ENCODE measurements at regions not wholly inside any gene's neighbourhood (a gene's known extent, or its start where the extent isn't known, plus 50 kb on each side); places are given as distances from the start of the nearest gene placed in this dataset.

GRCh38 chr20:11190741-11191140 lies 516.9 kb upstream of the JAG1 start:
- DNase-seq = no peak

DNA sequence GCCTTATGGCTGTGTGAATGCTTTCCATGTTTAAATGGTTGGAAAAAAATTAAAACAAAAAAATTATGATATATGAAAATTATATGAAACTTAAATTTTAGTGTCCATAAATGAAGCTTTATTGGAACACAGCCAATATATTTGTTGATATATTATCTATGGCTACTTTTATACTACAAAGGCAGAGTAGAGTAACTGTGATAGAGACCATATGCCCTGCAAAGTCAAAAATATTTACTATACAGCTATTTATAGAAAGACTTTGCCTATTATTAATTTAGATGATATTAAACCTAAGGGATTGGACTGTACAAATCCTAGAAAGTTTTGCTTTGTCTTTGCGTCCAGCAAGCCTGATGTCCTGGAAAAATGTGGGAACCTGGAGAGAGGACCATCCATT lies 518.3 kb upstream of the JAG1 start:
- no peak for DNase-seq

GRCh38 chr20:11193241-11193640 lies 519.4 kb upstream of the JAG1 start:
- no peak for DNase-seq

GRCh38 chr20:11195169-11195568 lies 521.4 kb upstream of the JAG1 start:
- no peak for DNase-seq

- no peak for DNase-seq
These were observed 522.2 kb upstream of the JAG1 start for GRCh38 chr20:11195899-11196558.

DNA sequence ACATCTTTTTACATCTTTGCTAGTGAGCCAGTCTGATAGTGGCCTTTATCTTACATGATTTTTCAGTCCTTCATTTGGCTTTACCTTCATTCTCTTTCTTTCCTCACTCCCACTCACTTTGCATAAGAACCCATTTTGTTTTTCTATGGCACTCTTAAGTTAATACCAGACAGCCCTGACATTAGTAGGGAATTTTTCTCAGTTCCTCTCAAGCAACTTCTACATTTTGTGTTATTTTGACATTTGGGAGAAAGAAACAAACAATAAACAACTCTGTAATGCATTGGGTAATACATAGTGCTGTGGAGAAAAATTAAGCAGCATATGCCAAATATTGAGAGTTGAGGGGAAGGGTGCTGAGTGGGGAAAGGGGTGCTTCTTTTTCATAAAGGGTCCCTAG lies 524.1 kb upstream of the JAG1 start:
- no peak for DNase-seq

- no peak for DNase-seq
These were observed 526.6 kb upstream of the JAG1 start for GRCh38 chr20:11200423-11200822.

GRCh38 chr20:11204926-11205768 lies 531.3 kb upstream of the JAG1 start:
- peak; percentile 31 for DNase-seq

GRCh38 chr20:11205769-11206362 lies 532.1 kb upstream of the JAG1 start:
- no peak for DNase-seq

GRCh38 chr20:11207749-11208502 lies 534.1 kb upstream of the JAG1 start:
- DNase-seq = no peak

GRCh38 chr20:11210611-11211010 lies 536.8 kb upstream of the JAG1 start:
- DNase-seq = no peak

GRCh38 chr20:11212272-11212671 lies 538.5 kb upstream of the JAG1 start:
- DNase-seq = no peak

GRCh38 chr20:11212902-11213301 lies 539.1 kb upstream of the JAG1 start:
- no peak for DNase-seq

DNA sequence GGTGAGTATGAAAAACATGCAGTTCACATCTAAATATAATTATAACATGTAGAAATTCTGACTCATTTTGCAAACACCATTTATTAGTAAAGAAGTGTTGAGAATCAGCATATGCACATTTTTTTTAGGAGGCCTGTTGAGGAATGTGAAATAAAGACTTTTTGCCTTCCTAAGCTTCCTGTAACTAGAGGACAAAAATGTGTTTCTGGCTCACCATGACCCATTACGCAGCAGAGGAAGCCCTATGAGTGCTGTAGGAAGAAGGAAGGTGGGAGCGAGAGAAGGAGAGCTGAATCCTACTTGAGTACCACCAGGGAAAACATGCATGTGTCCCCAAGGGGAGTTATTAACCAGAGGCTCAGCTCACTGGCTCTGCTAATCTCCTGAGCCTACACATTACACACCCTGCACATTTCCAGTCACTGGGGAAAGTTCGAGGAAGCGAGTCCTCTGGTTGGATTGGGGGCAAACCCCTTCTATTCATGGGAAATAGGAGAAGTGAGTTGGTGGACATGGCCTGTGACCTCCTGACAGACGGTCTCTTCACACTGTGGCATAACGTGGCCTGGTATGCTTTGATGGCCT lies 540.5 kb upstream of the JAG1 start:
- DNase-seq = no peak

- no peak for DNase-seq
These were observed 542.9 kb upstream of the JAG1 start for GRCh38 chr20:11216451-11217314.

DNA sequence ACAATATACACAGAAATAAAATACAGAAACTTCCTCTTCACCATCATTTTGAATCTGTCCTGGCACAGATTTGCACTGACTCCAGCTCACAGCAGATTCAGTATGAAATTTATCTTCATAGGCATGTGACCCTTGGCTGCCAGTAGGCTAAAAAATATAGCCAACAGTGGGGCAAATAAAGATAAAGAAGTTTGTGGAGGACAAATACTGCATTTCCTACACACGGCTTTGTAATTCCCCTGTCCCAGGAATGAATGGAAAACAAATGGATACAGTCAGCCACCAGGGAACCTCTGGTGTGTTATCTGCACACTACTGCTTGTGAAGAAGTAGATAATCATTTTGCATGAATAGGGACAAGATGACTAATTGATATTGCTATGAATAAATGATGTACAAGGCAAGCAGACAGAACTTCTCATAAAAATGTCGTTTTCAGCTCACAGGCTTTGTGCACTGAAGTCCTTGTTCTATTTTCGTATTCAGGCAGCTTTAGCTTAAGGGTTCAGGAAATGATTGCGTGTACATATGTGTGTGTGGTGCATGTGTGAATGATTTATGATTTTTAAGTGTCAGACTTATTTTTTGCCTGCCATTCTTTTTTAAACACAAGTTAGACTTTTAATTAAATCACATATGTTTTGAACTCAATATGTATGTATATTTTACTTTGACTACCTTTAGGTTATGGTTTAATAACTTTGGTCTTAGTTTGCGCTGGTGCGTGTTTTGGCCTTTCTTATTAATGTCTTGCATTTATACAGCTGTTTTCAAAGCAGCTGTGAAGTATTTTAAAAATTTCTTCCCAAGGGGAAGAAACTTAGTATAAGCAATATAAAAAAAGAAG lies 543.8 kb upstream of the JAG1 start:
- no peak for DNase-seq

DNA sequence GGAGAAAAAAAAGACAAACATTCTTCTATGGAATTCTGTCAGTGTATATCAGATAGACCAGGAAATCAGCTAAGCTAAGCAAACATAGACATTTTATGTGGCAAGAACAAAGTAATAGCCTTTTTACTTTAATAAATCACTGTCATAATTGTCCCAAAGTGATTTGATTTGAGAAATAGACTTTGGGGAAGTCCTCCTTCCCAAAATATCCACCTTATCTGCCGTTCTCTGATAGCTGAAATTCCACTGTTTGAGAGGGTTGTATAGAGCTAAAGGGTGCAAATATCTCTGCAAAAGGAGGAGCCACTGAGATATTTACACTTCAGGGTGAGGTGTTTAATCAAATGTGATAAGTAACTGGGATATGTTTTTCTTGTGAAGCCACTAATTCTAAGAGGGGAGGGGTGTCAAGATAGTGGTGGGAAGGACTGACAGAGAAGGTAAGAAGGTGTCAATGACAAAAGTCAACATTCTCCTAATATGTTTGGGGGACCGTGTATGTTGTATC lies 544.4 kb upstream of the JAG1 start:
- no peak for DNase-seq

GRCh38 chr20:11219192-11219591 lies 545.4 kb upstream of the JAG1 start:
- no peak for DNase-seq

- DNase-seq = no peak
These were observed 547.2 kb upstream of the JAG1 start for GRCh38 chr20:11221046-11221445.

DNA sequence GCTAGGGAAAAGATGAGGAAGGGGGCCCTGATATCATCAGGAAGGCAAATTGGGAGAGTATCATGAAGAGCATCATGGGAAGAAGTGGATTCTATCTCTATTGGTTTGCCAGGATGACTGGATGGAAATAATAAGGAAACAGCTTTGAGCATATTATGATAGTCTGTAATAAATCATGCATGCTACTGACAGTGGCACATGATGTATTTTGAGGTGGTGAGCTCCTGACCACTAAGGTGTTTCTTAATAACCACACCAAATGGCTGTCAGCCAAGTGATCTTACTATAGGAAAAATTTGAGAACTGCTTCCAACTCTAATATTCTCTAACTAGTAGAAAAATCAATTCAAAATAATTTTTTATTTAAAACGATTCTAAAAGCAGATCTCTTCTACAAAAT lies 548.4 kb upstream of the JAG1 start:
- DNase-seq = no peak

- no peak for DNase-seq
These were observed 553.8 kb upstream of the JAG1 start for GRCh38 chr20:11227602-11228001.

Measured in GF-D8 (cell line).